PFSK-1 (cell line): ENCODE measurements at regions not wholly inside any gene's neighbourhood (a gene's known extent, or its start where the extent isn't known, plus 50 kb on each side); places are given as distances from the start of the nearest gene placed in this dataset.

Experiments
- FOXP2 ChIP-seq: optimal IDR thresholded peaks from 2 replicates; pipeline ENCODE3; 2011; ENCODE audit warnings: borderline replicate concordance, control low read depth, inconsistent platforms; ENCODE audit not compliant: insufficient read depth; ENCODE audit errors: extremely low read length, extremely low read depth
- POLR2AphosphoS5 ChIP-seq: IDR thresholded peaks from 2 replicates; pipeline ENCODE4 v1.6.1; 2012; ENCODE audit warnings: low read depth, mild to moderate bottlenecking, control low read depth, low read length, moderate library complexity
- REST ChIP-seq, 2 experiments: IDR thresholded peaks; 2 replicates each; pipeline versions ENCODE4 v1.6.1 to v1.8.0; 2011 to 2012; ENCODE audit warnings: low read depth in 2 of 2, low read length in 2 of 2, control low read depth in 1 of 2, inconsistent platforms in 1 of 2, mild to moderate bottlenecking in 1 of 2, moderate library complexity in 1 of 2; ENCODE audit not compliant: insufficient read depth in 1 of 2
- SIN3A ChIP-seq: IDR thresholded peaks from 2 replicates; pipeline ENCODE4 v1.6.1; 2012; ENCODE audit warnings: mild to moderate bottlenecking, low read length, moderate library complexity, borderline replicate concordance; ENCODE audit not compliant: insufficient read depth
- TAF1 ChIP-seq: IDR thresholded peaks from 2 replicates; pipeline ENCODE4 v1.6.1; 2012; ENCODE audit warnings: low read length, control low read depth, borderline replicate concordance; ENCODE audit not compliant: insufficient read depth

DNA sequence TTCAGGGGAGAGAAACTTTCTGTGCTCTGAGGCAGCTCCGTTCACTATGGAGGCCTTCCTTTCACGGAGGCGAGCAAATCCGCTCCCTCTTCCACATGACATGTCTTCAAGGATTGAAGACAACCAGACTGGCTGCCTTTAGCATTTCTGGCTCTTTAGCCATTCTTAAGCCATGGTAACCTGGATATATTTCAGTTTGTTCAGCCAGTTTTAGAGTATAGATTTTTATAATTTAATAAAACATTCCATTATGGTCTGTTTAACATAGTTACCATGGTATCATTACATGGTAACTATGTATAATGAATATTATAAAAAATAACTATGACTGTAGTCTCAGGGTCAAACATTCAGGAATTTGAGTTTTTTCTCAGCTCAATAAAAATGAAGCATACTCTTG lies 54.2 kb upstream of the NFIA start:
- no peak for TF ChIP-seq POLR2AphosphoS5
- no peak for TF ChIP-seq FOXP2
- TF ChIP-seq REST (IDR thresholded peaks at IDR 0.05; ENCODE audit: insufficient read depth in 1 of 2, low read depth in 2 of 2, low read length in 2 of 2), result no peak
- no peak for TF ChIP-seq SIN3A
- TF ChIP-seq TAF1, result no peak

- TF ChIP-seq FOXP2 (no peak), POLR2AphosphoS5 (no peak), REST (IDR thresholded peaks at IDR 0.05; ENCODE audit: insufficient read depth in 1 of 2, low read depth in 2 of 2, low read length in 2 of 2) (no peak), SIN3A (no peak), TAF1 (no peak)
Observed at GRCh38 chr1:61017651-61018050, 64.7 kb upstream of the NFIA start.

- TF ChIP-seq POLR2AphosphoS5, result no peak
- TF ChIP-seq TAF1, result no peak
- TF ChIP-seq REST (IDR thresholded peaks at IDR 0.05; ENCODE audit: insufficient read depth in 1 of 2, low read depth in 2 of 2, low read length in 2 of 2), result peak; percentile 8 to 71; a peak in 2 of 4 replicates
Observed at GRCh38 chr1:61013946-61014667, 68.3 kb upstream of the NFIA start.

DNA sequence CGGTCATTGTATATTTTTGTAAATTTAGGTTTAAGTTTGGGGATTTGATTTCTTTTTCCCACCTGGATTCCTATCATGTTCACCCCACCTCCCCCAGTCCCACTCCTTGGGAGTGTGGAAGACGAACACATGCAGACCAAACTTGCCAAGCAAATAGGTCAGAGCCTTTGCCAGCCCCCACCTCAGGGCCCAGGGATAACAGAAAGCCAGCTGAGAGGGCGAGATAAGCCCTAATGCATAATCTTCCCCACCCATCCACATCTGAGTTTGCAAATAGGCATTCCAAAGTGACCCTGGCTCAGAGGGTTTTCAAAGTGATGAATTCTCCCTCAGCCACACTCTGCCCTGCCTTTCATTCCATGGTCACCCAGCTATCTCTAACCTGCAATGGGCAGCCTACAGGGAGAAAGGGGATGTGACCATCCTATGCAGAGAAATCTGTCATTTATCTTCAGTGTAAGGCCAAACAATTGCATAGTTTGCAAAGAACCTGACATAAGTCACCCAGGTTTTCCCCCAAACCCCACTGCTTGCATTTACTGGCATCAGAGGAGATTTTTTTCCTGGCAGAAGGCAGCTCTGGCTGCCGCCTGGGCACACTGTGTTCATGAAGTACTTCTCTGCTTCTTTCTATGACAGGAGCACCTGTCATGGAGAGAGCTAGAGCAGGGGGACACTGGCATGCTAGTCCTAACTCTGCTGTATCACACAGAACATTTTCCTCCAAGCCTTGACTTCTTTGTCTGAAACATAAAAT lies 69.0 kb upstream of the NFIA start:
- TF ChIP-seq TAF1 (no peak), FOXP2 (no peak), SIN3A (no peak), POLR2AphosphoS5 (no peak), REST (IDR thresholded peaks at IDR 0.05; ENCODE audit: insufficient read depth in 1 of 2, low read depth in 2 of 2, low read length in 2 of 2) (no peak)
